ENCODE measurements at regions not wholly inside any gene's neighbourhood (a gene's known extent, or its start where the extent isn't known, plus 50 kb on each side); places are given as distances from the start of the nearest gene placed in this dataset.

GRCh38 chr11:13110929-13111812 is 102.1 kb downstream of the RASSF10 start:
- no peaks in the 10 kb centered on the region for H3K36me3 ChIP-seq
- no peak for TF ChIP-seq CTCF (IDR thresholded peaks at IDR 0.05)
- no peak for DNase-seq
- H3K9me3 ChIP-seq, result no peaks in the 10 kb centered on the region
- H3K4me3 ChIP-seq, result no peak overlapping the region
- H3K4me1 ChIP-seq, result no peaks in the 10 kb centered on the region
- intact Hi-C loops (cut with DNase I; ENCODE audit: low total_unique reads), result loop anchor here (5.0 kb wide), 1 partner anchor 1456 kb away; no protein-coding TSS in a partner anchor
- H3K27ac ChIP-seq, result no peak overlapping the region
- no peaks in the 10 kb centered on the region for H3K27me3 ChIP-seq

GRCh38 chr11:13111813-13112130 is 102.7 kb downstream of the RASSF10 start:
- Histone ChIP-seq H3K27me3 (no peaks in the 10 kb centered on the region), H3K4me3 (no peak overlapping the region), H3K36me3 (no peaks in the 10 kb centered on the region), H3K4me1 (no peaks in the 10 kb centered on the region), H3K27ac (no peak overlapping the region), H3K9me3 (no peaks in the 10 kb centered on the region)
- no peak for TF ChIP-seq CTCF (IDR thresholded peaks at IDR 0.05)
- intact Hi-C loops (cut with DNase I; ENCODE audit: low total_unique reads), result loop anchor here (5.0 kb wide), 1 partner anchor 1456 kb away; no protein-coding TSS in a partner anchor
- no peak for DNase-seq

GRCh38 chr11:13114566-13115379 is 105.7 kb downstream of the RASSF10 start:
- no peaks in the 10 kb centered on the region for H3K4me1 ChIP-seq
- no peaks in the 10 kb centered on the region for H3K27me3 ChIP-seq
- no peak for TF ChIP-seq CTCF (IDR thresholded peaks at IDR 0.05)
- no peak for DNase-seq
- H3K9me3 ChIP-seq, result no peaks in the 10 kb centered on the region
- H3K4me3 ChIP-seq, result no peak overlapping the region
- intact Hi-C loops (cut with DNase I; ENCODE audit: low total_unique reads), result loop anchor here (5.0 kb wide), 1 partner anchor 1453 kb away; no protein-coding TSS in a partner anchor
- no peaks in the 10 kb centered on the region for H3K36me3 ChIP-seq
- H3K27ac ChIP-seq, result no peak overlapping the region

GRCh38 chr11:13115380-13115675 is 106.2 kb downstream of the RASSF10 start:
- no peak for DNase-seq
- no peaks in the 10 kb centered on the region for H3K4me1 ChIP-seq
- no peak overlapping the region for H3K4me3 ChIP-seq
- no peaks in the 10 kb centered on the region for H3K9me3 ChIP-seq
- no peak overlapping the region for H3K27ac ChIP-seq
- no peak for TF ChIP-seq CTCF (IDR thresholded peaks at IDR 0.05)
- H3K36me3 ChIP-seq, result no peaks in the 10 kb centered on the region
- H3K27me3 ChIP-seq, result no peaks in the 10 kb centered on the region
- intact Hi-C loops (cut with DNase I; ENCODE audit: low total_unique reads), result no loop called here

- H3K27me3 ChIP-seq, result no peaks in the 10 kb centered on the region
- no peaks in the 10 kb centered on the region for H3K4me1 ChIP-seq
- H3K9me3 ChIP-seq, result no peaks in the 10 kb centered on the region
- DNase-seq, result no peak
- H3K36me3 ChIP-seq, result no peaks in the 10 kb centered on the region
- no peak overlapping the region for H3K27ac ChIP-seq
- intact Hi-C loops (cut with DNase I; ENCODE audit: low total_unique reads), result no loop called here
- TF ChIP-seq CTCF (IDR thresholded peaks at IDR 0.05), result no peak
- H3K4me3 ChIP-seq, result no peak overlapping the region
Measured at GRCh38 chr11:13116491-13116890, 107.4 kb downstream of the RASSF10 start.
